Neural progenitor cell (in vitro differentiated cells): ENCODE measurements at regions not wholly inside any gene's neighbourhood (a gene's known extent, or its start where the extent isn't known, plus 50 kb on each side); places are given as distances from the start of the nearest gene placed in this dataset.

Source experiments
- EZH2 ChIP-seq: fragments of 200-600 bp; sonication (generic); IDR thresholded peaks from 2 replicates; pipeline ENCODE4 v1.6.1; 2017; ENCODE audit warnings: antibody characterized with exemption, mild to moderate bottlenecking, moderate library complexity
- TF ChIP-seq, protein P1 (sequence below): fragments of 200-600 bp; sonication (generic); IDR thresholded peaks from 2 replicates; pipeline ENCODE4 v1.5.1; 2017; ENCODE audit warnings: antibody characterized with exemption, mild to moderate bottlenecking

DNA sequence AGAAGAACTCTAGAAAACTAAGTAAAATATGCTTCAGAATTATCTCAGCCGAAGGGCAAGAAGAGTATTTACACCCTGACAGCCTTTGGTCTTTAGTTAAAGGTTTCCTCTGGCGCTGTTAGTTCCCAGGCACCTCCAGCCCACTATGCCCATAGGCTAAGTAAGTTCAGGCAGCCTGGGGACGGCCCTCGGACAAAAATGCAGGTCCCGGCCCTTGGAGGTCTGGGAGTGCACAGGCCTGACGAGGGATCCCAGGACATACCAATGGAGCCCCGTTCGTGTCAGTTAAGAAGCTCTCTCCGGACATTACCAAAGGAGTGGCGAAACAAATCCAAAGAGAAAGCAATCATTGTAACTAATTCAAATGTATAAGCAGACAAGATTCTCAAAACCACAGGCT is 311.8 kb downstream of the CD83 start:
- TF ChIP-seq, protein P1, sequence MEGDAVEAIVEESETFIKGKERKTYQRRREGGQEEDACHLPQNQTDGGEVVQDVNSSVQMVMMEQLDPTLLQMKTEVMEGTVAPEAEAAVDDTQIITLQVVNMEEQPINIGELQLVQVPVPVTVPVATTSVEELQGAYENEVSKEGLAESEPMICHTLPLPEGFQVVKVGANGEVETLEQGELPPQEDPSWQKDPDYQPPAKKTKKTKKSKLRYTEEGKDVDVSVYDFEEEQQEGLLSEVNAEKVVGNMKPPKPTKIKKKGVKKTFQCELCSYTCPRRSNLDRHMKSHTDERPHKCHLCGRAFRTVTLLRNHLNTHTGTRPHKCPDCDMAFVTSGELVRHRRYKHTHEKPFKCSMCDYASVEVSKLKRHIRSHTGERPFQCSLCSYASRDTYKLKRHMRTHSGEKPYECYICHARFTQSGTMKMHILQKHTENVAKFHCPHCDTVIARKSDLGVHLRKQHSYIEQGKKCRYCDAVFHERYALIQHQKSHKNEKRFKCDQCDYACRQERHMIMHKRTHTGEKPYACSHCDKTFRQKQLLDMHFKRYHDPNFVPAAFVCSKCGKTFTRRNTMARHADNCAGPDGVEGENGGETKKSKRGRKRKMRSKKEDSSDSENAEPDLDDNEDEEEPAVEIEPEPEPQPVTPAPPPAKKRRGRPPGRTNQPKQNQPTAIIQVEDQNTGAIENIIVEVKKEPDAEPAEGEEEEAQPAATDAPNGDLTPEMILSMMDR: no peak
- no peak for TF ChIP-seq EZH2
